ENCODE measurements at regions not wholly inside any gene's neighbourhood (a gene's known extent, or its start where the extent isn't known, plus 50 kb on each side); places are given as distances from the start of the nearest gene placed in this dataset.

DNA sequence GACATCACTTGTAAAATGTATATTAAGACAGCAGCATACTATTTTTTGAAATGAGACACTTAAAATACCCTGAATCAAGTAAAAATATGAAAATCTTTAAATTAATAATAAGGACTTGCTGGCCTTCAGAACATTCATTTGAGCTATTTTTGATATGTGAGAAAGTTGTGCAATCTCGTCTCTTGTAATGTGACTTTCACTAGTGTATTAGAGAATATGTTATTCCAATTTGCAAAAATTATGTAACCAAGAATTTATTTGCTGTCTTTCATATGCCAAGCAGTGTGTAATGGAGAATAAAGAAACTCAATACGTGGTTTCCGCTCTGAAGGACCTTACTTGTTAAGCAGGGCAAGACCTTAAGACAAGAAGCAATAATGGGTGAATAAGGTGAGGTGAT is 375.0 kb upstream of the RUNX1 start:
- no peak for DNase-seq (ENCODE audit: low spot score)

DNA sequence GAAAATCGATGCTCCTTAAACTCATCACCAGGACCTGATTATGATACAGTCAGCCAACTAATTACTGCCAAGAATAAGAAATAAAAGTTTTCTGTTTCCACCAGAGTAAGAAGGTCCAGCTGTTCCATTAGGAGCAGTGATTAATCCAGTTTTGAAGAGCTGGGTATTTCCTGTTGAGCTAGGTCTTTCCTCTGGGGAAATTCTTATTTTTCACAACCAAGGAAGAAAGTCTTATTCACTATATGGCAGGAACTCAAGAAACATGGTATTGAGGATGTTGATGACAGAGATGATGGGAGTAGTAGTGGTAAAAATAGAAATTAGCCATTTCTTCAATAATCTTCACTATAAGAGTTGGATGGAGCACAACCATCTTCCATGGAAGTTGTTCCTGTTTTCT is 374.6 kb upstream of the RUNX1 start:
- peak; percentile 33 for DNase-seq (ENCODE audit: low spot score)

DNA sequence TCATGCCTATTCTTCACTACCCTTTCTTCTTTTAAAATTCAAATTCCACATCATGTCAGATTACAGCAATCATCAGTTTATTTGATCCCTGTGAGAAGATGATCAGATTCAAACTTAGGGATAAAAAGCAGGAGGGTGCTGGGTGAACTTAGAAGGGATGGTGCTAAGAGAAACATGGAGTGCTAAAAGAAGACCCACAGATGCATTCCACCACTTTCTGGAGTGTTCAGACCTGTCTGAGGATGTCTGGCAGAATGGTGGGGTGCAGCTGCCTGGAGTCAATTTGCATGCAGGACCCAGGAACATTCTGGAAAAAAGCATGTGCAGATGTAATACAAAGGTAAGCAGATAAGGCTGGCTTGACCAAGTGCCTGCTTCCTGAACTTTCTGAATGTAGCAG is 372.9 kb upstream of the RUNX1 start:
- no peak for DNase-seq (ENCODE audit: low spot score)

DNA sequence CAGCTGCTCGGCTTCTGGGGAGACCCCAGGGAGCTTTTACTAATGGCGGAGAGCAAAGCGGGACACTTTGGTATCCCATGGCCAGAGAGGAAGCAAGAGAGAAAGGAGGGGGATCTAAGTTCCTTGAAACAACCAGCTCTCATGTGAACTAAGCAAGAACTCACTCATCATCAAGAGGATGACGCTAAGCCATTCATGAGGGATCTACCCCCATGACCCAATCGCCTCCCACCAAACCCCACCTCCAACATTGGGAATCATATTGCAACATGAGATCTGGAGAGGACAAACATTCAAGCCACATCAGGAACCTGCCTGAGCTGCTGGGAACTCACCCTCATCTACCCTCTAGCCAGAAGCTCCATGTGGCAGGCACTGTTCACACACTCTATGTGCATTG is 372.1 kb upstream of the RUNX1 start:
- DNase-seq (ENCODE audit: low spot score): no peak

DNA sequence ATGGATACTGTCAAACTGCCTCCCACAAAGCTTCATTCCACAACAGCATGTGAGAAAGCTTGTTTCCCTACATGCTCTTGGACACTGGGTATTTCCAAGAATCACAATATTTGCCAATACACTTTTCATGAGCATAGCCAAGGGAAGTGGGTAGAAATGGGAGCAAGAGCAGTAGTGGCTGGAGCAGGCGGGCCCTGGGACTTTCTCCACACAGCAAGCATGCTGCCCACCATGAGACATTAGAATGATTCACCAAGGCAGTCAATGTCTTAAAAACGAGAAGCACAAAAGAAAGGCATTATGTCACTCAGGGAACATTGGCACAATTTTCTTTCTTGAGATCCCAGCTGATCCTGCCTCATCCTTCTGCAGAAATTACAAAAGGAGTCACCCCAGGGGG is 371.6 kb upstream of the RUNX1 start:
- no peak for DNase-seq (ENCODE audit: low spot score)

DNA sequence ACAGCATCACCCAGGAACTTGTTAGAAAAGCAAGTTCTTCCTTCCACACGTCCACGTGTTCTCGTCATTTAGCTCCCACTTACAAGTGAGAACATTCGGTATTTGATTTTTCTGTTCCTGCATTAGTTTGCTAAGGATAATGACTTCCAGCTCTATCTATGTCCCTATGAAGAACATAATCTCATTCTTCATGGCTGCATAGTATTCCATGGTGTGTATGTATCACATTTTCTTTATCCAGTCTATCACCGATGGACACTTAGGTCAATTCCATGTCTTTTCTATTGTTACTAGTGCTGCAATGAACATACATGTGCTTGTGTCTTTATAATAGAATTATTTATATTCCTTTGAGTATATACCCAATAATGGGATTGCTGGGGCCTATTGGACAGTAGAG is 368.7 kb upstream of the RUNX1 start:
- DNase-seq (ENCODE audit: low spot score): no peak

DNA sequence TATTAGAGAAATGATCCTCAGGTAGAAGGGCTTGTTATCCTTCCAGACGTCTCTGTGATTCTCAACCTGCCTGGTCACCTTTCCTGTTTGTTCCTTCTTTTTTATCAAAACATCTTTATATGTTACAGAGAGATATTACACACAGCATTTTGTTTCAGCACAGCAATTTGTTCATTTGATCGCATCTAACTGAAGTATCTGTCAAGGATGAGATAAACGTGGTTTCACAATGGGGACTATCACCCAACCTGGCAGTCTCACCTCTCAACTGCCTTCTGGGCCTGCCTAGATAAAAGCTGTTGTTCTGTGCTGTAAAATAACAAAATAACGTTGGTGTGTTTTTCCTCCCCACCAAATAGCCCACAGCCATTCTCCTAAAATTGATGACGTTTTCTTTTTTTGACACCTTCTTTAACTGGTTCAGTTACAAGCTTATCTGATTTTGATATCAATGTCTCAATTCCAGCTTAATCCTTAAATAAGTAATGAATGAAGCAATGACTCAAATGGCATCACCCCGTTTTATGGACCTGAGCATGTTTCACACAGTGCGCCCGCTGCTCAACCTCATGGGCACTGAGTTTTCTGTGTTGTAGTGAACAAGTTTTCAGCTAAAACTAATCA is 367.9 kb upstream of the RUNX1 start:
- DNase-seq (ENCODE audit: low spot score): no peak

DNA sequence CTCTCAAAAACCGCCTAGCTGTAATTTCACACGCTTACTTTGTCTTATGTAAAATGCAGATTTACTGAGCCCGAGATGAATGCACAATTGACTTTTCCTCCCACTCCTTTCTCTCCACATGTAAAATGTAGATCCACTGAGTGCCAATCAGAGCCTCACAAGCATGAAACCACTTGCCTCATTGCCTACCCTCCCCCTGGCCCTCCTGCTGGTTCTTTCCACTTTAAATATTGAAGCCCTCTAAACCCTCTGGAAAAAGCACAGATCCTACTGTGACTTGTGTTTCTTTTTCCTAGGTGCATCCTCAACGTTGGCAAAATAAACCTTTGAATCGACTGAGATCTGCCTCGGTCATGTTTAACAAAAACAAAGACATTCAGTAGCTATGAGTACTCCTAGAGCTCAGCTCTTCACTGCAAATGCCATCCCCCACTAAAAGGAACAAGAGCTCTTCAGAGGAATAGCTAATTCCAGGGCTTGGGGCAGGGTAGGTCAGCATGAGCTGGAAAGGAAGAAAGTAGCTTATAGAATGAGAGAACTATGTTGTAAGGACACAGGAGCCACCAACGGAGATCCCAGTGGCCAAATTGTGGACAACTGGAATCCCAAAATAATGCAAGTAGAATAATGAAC is 365.5 kb upstream of the RUNX1 start:
- DNase-seq (ENCODE audit: low spot score): no peak

DNA sequence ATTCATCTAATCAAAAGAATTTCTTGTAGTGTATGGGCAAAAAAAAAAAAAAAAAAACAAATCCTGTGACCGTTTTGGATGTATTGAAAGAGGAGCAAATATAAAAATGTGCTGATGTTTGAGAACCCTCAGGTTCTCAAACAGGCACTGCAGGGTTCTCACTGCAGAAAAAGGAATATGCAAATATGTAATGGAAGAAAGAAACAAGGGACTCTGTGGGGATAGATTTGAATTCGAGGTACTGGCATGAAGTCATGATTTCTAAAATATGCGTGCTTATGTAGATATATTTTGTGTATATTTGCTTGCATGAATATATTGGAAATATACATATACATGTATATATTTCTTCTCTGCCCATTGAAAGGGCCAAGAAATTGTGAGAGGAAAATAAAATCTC is 365.0 kb upstream of the RUNX1 start:
- DNase-seq (ENCODE audit: low spot score): no peak

DNA sequence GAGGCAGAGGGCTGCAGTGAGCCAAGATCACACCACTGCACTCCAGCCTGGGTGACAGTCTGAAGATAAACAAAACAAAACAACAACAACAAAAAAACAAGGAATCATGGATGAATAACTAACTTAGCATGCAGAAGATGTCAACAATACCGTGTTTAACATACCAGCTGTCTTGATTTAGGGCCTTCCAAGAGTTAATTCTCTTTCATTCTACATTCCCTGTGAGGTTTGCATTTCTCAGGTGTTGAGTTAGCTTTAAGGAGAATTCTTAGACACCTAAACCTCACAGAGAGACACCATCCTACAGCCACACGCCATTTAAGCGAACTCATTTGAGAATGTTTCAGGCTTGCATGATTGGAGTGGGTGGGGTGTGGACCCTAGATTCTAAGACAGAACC is 363.1 kb upstream of the RUNX1 start:
- no peak for DNase-seq (ENCODE audit: low spot score)

DNA sequence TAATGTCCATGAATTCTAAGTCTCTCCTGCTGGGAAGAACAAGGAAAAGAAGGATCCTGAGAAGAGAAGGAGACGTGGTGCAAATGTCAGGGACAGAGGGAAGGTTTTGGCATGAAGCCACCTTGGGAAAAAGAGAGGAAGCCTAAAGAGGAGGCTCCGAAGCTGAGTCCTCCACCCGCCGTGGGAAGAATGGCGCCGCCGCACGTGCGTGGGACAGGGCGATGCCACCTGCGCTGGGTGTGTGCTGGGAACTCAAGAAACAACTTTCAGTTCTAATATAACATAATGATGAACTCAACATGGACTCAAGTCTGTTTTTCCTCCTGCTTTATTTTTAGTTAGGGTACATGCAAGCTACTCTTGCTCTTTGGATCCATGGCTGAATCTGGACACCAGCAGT is 362.3 kb upstream of the RUNX1 start:
- no peak for DNase-seq (ENCODE audit: low spot score)

DNA sequence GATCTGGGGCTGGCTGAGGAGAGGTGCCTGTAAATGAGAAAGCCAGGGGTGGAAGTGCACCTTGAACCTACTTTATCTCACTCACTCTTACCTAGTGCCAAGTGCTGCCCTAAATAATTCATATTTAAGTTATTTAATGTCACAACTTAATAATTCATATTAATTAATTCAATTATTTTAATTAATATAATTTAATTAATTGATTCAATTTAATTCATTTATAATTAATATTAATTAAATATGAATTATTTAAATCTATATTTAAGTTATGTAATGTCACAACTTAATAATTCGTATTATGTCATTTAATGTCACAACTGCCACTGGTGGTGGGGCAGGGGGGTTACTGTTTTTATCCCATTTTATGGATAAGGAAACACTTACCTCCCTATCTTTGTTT is 361.6 kb upstream of the RUNX1 start:
- no peak for DNase-seq (ENCODE audit: low spot score)

DNA sequence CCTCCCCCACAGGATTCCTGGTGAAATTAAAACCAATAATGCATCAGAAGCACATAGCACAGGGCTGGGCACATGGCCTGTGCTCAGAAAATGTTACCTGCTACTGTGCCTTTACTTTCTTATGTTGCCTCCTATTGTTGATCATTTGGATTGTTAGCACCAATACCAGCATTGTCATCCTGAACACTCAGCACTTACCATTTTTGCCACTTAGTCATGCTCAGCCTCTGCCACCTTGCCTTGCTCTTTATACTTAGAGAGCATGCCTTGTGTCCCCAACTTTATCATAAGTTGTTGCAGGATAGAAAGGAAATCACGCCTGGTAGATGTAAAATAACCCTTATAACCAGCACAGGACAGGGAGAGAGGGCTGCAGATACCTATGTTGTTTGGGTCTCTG is 361.0 kb upstream of the RUNX1 start:
- no peak for DNase-seq (ENCODE audit: low spot score)

DNA sequence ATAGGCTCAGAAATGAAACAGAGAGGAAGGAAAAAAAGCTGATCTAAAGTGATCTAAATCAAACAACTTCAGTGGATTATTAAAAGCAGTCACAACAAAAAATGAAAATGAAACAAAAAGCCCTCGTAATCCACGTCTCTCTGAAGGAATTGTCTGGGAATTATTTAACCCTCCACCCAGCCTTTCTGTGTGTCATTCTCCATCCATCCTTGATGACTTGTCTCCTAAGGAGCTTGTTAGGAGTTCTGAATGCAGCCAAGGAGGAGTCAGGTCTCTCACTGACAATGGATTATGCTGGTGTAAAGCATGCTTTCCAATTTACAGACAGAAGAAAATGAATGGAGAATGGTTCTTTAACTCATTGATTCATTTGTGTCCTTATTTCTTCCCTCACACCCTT is 359.3 kb upstream of the RUNX1 start:
- DNase-seq (ENCODE audit: low spot score): peak; percentile 51

DNA sequence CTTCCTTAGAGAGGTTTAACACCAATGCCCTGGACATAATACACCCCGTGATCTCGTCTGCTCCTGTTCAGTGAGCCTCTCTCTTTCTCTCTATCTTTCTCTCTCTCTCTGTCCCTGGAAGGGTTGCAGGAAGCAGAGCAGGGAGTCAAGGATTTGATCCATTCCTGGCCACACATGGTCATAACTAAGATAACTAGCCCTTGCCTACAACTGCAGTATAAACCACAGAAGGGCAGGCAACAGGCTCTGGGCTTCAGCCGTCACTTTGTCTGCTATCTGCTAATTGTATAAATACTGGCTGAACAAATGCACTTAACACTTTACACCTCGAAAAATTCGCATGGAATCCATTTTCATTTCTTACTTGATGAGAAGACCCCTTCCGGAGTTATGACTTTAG is 357.5 kb upstream of the RUNX1 start:
- no peak for DNase-seq (ENCODE audit: low spot score)

DNA sequence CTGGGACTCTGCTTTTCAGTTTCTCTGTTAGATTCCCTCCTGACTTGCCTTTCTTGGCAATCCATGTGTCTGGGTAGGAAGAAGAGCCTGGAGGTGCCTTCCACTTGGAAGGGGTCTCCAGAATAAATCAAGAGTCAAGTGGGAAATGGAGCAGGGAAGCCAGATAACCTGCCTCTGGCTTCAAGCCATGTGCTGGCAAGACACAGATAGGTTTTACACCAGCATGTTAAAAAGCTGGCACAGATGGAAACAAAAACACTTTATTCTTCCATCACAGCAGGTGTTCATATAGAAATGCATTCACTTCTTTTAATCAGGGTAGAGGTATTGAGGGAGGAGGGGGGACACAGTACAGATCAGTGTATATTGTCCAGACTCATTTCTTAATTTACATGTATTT is 356.9 kb upstream of the RUNX1 start:
- no peak for DNase-seq (ENCODE audit: low spot score)

DNA sequence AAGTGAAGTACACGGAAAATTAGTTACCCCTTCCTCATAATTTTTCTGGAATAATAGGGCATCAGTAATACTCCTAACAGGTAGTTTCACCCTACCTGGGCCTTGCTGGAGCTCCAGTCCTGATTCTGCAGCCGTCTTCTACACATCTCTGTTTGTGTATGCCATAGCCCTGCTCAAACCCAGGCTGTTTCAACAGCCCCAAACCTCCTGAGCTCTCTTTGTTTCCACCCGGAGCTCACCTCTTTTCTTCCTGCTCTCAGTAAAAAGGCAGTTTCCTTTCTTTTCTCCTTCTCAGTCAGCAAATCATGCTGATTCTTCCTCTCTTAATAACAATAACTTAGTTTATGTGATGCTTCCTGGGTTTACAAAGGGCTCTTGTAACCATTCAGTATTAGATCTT is 355.1 kb upstream of the RUNX1 start:
- DNase-seq (ENCODE audit: low spot score): no peak

DNA sequence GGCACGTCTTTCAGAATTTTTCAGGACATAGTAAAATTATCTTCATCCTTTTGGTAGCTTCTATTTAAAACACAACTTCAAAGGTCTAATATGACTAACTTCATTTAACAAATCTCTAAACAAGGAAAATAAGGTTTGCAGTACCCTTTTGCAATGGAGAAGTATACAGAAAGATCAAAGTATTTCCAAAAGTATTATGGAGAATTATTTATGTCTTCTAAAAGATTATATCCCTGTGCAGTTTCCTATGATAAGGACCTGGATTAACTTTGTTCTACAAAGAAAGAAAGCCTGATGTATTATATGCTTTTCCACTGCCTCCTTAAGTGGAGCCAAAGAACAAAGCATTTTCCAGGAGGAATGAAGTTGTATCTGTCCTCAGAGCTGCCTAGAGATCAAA is 353.0 kb upstream of the RUNX1 start:
- no peak for DNase-seq (ENCODE audit: low spot score)

DNA sequence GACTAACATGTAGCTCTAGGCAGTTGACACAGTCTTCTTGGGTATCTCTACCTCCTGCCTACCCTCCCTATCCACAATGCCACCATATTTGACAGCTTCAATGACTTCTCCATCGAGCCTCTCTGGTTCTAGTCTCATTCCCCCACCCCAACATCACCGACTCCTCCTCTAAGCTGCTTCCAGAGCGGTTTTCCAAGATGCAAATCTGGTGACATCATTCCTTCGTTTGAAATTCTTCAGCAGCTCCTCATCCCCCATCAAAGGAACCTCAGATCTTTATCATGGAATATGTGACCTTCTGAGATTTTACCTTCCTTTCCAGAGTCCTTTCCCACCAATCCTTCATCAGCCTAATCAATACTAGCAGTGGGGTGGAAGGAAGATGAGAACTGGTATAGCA is 352.4 kb upstream of the RUNX1 start:
- DNase-seq (ENCODE audit: low spot score): no peak

DNA sequence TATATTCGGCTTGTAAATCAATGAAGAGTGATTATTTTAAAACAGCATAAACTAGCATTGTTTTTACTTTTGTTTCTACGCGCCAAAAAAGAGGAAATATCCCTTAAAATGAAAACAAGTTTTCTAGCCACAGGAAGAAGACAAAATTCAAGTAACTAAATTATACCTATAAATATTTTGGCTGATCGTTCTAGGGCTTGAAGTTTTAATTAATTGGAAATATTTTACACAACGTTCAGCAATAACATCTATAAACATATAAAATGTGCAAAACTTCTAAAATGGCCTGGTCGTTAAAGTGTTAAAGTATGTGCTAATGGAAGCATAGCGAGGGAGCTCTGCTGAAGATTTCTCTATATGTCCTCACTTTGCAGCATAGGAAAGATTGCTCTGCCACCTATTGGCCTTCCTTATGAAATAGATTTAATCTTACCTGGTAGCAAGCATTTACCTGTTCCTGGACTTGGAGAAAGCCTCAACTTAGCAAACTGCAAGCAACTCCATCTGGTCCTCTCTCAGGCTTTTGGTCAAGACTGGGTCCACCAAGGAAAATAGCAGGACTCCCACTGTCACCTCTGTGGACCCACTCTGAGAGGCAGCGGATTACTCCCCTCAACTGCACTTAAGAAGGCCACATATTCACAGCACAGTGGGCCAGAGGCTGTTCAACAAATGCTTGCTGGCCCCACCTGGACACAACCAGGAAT is 351.3 kb upstream of the RUNX1 start:
- peak; percentile 30 for DNase-seq (ENCODE audit: low spot score)

DNA sequence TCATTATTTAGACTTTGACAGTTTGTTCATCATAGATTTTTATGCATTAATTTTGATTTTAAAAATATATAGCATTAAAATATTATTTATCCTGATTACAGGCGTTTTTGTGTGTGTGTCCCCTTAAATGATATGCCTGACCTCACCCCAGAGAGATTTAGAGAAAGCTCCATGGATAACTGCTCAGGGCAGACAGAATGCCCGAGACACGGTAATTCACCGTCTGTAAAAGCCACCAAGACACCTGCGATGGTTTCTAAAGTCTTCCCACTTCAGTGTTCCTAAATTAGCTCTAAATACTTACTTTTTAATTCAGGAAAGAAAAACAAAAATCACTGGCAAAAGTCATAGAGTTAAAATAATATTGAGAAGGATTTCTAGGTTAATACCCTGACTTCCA is 350.6 kb upstream of the RUNX1 start:
- no peak for DNase-seq (ENCODE audit: low spot score)

DNA sequence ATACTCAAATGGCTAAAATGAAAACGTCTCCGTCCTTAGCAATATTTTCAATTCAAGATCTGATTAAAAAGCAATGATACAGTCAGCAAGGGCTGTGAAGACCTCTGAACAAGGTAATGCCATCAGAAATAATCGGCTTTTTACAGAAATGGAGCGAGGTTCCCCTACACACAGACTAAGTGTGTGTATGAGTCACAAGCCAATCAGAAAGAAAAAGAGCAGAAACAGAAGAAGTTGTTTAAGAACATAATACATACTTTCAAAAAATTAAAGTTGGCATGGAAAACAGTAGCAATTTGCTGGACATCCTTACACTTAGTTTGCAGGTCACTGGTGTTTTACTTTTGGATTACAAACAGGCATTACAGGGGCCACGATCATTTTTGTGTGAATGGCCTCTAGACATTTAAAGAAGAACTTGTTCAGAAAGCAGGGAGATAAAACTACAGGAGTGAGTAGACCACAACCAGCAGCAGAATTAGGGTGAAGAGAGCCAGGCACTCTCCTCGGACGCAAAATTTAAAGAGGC is 350.0 kb upstream of the RUNX1 start:
- DNase-seq (ENCODE audit: low spot score): no peak

DNA sequence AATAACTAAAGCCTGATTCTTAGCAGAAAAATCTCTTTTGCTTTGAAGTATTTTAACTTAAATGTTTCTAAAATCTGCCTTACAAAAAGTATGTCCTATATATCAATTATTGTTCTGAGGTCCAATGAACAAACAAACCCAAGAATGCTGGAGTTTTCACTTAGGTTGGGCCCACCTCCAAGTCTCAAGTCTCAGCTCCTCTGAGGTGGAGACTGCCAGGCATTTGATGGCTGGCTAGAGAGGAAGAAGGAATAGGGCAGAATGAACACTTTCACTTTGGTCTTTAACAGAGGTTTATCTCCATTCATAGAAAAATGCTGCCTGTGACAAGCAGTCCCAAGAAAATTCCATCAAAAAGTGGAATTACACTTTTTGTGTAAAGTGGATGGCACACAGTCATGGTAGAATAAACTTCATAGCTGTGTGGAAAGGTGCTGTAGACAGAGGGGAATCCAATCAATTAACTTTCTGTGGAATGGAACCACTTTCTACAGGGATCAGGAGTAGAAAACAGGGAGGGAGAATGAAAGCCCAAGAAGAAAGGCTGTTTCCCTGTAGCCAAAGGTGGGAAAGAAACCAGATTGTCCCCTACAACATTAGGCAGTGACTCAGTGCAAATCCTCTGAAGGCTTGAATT is 349.4 kb upstream of the RUNX1 start:
- DNase-seq (ENCODE audit: low spot score): no peak
